ENCODE measurements at regions not wholly inside any gene's neighbourhood (a gene's known extent, or its start where the extent isn't known, plus 50 kb on each side); places are given as distances from the start of the nearest gene placed in this dataset.

- DNase-seq = peak; percentile 12
These were observed 168.6 kb downstream of the TRIM33 start for GRCh38 chr1:114342376-114342775.

DNA sequence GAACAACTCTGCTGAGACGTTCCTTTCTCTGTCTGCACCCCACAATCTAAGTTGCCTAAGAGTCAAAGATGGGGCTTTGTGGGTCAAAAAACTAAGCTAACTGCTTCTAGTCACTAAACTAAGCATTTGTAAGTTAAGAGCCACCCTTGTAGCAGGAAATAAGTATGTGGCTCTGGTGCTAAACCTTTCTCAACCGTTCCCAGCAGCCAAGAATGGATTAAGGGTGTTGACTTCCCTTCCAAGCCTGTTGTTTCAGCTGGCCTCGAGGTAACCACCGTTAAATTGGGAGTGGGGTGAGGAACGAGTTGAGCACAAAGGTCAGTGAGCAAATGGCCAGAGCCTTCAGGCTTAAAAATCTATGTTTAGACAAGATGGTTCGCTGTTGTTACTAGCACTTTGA, 169.1 kb downstream of the TRIM33 start:
- DNase-seq = no peak

DNA sequence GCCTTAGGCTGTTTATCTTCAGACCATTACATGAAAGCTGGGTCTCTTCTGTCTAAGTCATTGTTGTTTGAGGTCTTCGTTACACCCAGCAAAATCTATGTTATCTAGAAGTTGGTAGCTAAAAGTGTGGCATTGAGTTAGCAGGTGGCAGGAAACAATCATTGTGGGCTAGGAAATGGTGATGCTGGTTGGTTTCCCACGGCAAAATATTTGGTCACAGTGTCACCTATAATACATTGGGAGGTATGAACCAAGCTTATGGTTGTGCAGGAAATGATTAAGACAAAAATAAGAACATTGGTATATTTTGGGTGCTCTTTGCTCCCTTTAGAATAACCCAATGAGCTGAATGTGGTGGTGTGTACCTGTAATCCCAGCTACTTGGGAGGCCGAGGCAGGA, 169.7 kb downstream of the TRIM33 start:
- DNase-seq = peak; percentile 15

DNA sequence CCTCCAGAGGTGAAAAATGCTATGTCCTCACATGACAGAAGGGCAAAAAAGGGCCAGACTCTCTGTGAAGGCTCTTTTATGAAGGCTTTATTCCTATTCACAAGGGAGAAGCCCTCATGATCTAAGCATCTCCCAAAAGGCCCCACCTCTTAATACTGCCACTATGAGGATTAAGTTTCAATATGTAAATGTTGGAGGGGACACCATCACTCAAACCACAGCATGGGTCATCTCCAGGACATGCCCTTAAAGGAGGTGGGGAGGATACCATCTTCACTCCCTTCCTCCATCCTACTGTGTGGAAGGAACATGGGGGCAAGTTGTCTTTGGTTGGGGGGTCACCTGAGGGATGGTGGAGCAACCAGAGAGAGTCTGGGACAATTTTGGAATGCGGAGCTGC, 170.1 kb downstream of the TRIM33 start:
- no peak for DNase-seq

- no peak for DNase-seq
These were observed 171.6 kb downstream of the TRIM33 start for GRCh38 chr1:114339379-114339778.

DNA sequence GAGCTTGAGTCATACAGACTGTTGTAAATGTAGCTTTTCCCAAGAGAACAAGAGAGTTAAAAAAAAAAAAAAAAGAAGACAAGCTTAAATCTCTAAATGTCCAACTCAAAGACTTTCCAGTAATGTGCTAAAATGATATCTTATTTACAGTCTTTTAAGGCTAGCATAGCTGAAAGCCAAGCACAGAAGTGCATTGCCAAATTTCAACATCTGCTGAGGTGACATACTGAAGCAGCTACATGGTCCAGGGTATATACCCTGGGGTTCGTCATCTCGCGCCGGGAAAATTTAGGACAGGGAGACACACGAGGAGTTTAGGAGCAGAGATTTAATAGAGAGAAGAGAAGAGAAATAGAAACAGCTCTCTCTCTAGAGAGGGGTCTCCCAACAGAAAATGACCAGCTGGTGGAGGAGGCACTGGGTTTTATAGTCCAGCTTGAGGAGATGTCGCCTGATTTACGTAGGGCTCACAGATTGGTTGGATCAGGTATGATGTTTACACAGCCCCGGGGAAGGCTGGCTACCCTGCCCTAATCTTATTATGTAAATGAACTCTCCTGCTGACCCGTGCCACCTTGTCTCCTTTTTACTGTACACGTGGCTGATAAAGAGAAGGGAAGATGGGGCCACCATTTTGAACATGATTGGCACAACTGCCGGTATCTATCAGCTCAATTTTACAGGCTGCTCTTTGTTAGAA, 172.7 kb downstream of the TRIM33 start:
- DNase-seq = no peak

DNA sequence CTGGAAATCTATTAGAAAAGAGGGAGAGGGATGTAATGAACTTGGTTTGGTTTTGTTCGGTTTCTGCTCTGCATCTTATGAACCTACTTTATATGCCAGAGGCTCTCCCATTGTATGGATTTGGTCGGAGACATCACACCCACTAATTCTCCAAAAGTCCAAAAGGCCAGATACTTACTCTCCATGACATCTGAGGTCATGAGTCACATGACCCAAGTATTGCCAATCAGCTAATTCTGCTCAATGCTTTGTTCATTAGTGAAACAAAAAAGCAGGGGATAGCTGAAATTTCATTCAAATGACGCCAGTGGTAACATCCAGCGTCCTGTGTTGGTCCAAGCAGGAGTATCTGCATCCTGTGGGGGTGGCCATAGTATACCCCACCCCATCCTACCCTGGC, 173.6 kb downstream of the TRIM33 start:
- DNase-seq = no peak

- no peak for DNase-seq
These were observed 174.6 kb downstream of the TRIM33 start for GRCh38 chr1:114336360-114336759.

DNA sequence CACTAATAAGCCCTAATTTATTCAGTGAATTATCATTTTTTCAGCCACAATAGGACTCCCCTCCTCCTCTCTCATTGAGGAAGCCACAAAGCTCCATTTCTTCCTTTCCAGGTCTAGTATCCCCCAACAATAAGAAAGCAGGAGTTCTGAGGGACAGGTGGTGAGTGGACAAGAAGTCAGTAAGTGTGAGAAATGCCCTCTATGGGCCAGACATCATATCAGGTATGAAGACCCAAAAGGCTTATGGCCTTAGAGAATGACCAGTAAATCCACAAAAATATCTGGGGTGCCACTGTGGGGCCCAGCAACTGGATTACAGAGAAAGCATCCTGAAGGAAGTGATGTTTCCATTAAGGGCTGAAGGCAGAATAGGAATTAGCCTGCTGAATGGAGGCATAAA, 175.7 kb downstream of the TRIM33 start:
- DNase-seq = no peak

DNA sequence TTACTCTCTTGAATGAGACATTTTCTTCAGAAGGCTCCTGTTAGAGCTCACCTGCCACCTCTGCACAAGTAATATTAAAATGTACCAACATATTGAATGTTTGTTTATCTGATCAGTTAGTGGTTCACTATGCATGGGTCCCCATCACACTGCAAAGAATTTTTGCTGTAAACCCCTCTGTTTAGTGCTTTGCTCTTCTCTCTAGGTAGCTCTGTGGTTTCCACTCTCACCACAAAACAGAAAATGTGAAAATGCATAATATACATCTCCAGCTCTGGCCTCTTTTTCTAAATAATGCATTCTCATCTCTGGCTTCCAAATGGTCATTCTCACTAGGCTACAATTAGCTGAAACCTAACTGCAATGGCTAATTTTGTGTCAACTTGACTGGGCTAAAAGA, 176.7 kb downstream of the TRIM33 start:
- no peak for DNase-seq

DNA sequence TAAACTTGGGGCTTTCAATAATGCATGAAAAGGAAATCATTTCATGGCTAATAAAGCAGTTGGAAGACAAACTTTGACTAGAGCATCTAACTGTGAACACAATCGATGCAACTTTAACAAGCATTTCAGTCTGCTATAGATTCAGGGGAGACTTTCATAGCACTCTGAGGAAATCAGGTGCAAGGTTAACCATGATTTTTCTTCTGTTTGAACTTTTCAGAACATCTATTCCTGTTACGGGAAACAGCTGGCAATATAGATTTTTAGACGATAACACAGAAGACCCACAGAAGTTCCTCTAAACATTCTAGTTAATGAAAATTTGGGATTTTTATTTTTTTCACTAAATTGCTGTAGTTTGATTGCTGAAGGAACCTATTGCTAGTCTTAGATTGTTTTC, 177.3 kb downstream of the TRIM33 start:
- DNase-seq = no peak

DNA sequence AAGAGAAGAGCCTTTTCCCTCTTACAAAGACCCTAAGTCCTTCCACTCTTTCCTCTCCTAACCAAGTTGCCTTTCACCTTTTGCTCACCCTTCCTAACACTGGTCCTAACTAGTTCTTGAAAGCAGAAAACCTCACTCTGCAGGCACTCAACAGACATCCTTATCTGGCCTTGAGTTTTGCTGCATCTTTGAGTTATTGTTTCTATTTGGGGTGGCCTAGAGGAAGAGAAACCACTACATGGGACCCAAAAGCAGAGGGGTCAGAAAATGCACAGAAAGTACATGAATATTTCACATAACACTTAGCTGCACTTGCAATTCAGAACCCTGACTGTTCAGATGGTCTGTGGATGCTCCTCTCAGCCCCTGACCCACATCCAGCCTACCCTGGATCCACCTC, 178.3 kb upstream of the SYT6 start:
- DNase-seq = no peak

DNA sequence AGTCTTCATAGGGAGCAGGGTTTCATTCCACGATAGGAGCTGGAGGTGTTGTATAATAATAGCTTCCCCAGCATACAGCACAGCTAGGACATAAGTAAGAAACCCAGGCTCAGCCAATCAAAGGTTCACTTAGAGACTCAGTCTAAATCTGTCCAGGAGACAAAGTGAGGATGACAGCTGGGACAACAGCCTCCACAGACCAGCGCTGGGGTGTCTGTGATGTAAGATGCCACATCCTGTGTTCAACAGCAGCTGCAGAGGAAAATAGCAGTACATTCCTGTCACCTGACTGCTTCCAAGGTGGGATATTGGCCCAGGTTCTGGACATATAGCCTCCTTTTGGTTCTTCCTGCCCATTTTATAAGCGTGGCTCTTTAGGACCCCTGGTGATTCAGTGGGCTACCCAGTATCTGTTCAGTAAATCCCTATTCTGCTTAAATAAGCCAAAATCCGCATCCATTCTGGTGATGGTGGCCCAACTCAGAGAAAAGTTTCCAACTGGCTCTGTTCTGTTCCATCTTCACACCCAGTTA, 176.8 kb upstream of the SYT6 start:
- DNase-seq = no peak

GRCh38 chr1:114328361-114328904, 174.8 kb upstream of the SYT6 start:
- no peak for DNase-seq

DNA sequence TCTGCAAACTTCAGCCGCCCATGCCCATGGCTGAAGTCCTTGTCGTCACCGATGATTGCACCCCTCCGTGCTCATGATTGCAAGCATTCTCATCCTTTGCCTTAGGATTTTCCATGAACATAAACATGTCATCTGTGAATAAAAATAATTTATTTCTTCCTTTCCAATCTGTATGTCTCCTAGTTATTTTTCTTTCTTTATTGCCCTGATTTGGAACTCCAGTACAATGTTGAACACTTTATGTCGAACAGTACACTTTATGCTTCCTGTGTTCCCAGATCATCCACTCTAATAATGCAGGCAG, 170.9 kb upstream of the SYT6 start:
- DNase-seq = no peak

GRCh38 chr1:114323959-114324661, 170.4 kb upstream of the SYT6 start:
- no peak for DNase-seq

DNA sequence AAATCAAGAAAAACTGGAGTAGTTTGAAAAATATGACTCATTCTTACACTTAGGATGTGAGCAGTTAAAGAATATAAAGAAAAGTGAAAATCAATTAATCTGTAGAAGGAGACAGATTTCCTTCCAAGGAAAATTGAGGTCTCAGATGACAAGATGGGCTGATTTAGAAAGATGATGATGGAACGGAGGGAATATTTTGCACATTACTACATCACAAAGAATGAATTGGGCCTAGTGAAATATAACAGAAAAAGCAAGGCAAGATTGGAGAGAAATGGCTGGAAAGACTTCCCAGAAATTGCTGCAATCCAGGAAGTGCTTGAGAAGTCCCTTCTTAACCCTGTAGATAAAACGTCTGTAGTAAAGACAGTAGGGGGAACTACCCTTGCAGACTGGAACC, 169.1 kb upstream of the SYT6 start:
- DNase-seq = no peak

DNA sequence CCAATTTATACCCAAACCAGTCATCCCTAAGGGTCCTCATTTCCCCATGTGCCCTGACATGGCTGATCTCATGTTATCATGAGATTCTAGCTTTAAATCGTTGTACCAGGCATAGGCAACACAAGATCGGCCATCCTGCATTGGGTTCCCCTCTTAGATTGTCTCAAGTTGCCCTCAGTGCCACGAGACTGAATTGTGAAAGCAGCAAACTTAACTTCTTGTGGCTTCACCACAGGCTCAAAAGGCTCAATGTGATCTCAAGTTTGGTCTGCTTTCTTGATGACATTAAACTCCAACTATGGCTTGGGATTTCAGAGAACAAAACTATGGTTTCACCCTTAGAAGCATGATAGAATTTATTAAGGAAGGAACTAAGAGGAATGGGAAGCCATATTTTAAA, 168.5 kb upstream of the SYT6 start:
- no peak for DNase-seq

GRCh38 chr1:114320586-114320985, 166.9 kb upstream of the SYT6 start:
- no peak for DNase-seq

DNA sequence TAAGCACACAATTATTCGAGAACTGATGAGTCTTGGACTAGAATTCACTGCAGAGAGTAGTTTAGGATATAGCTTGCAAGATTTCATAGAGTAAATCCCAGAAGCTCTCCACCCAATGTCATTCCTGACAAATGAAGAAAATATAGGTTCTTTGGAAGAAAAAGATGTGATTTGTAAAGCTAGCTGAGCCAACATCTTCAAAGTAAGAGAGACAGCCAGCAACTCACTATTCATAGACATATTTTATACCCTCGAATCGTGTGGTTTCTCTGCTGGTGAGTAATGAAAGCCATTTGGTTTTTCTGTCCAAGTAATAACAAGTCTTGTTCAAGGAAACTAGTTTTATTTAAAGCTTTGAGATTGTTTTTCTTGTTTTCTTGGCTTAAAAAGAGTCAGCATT, 165.7 kb upstream of the SYT6 start:
- no peak for DNase-seq

DNA sequence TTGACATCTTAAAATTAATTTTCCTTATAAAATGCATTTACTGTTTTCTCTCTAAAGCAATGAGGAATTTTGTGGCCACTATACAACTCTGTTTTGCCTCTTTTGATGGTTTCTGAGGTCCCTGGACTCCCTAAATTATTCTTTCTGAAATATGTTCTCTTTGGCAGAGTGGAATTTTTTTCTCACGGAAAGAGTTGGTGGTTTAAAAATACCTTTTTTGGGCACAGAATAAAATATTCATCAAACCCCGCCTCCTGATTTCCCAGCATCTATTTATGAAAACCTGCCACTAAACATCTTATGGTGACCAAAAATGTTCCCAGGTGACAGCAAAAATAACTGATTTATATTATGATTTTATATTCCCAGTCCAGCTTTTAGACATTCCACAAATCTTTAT, 165.3 kb upstream of the SYT6 start:
- DNase-seq = no peak

DNA sequence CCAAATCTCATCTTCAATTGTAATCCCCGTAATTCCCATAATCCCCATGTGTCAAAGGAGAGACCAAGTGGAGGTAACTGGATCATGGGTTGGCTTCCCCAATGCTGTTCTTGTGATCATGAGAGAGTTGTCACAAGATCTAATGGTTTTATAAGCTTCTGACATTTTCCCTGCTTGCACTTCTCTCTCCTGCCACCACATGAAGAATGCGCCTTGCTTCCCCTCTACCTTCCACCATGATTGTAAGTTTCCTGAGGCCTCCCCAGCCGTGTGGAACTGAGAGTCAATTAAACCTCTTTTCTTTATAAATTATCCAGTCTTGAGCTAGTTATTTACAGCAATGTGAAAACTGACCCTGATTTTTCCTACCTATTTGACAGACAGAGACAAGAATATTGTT, 162.5 kb upstream of the SYT6 start:
- DNase-seq = no peak

GRCh38 chr1:114315631-114316030, 162.0 kb upstream of the SYT6 start:
- DNase-seq = no peak

- no peak for DNase-seq
These were observed 160.9 kb upstream of the SYT6 start for GRCh38 chr1:114314576-114314975.

- DNase-seq = no peak
These were observed 160.4 kb upstream of the SYT6 start for GRCh38 chr1:114314098-114314497.

Measured in stimulated activated CD4-positive, alpha-beta T cell treated with anti-CD3 and anti-CD28 coated beads, Interleukin-15, amount 100 ng/mL, for 24 hours (primary cell).